H1 (cell line): ENCODE measurements at regions not wholly inside any gene's neighbourhood (a gene's known extent, or its start where the extent isn't known, plus 50 kb on each side); places are given as distances from the start of the nearest gene placed in this dataset.

ENCODE experiments used
- CTCF ChIA-PET: fragments of 300-600 bp; sonication (Branson Sonifier 250); formaldehyde crosslinking; loops from one replicate; lab custom pipeline; 2021; ENCODE audit not compliant: partially characterized antibody; lab: Charles Lee
- POLR2A ChIA-PET: fragments of 300-600 bp; sonication (Branson Sonifier 250); formaldehyde crosslinking; loops from one replicate; lab custom pipeline; 2021; ENCODE audit warnings: inconsistent platforms; ENCODE audit not compliant: partially characterized antibody; lab: Charles Lee
- DNase-seq, 2 experiments: peaks; one replicate each; pipeline versions ENCODE4 v3.0.0 to v3.0.0-alpha.2; 2010 to 2022; ENCODE audit warnings: low spot score in 2 of 2, low read depth in 1 of 2, mixed read lengths in 1 of 2
- FAIRE-seq: peaks from 2 replicates; lab custom pipeline; 2011; peaks lifted over from hg19 to GRCh38; lab: Jason Lieb, UNC
- H2AFZ ChIP-seq: 2 replicates; pipeline ENCODE4 v1.8.1; 2012; ENCODE audit warnings: low read length, inconsistent platforms
- H2AK5ac ChIP-seq: 2 replicates; pipeline ENCODE4 v1.6.1; 2013; ENCODE audit warnings: low read depth, low read length
- H2BK120ac ChIP-seq: replicated peaks from 2 replicates; pipeline ENCODE3; 2013; ENCODE audit warnings: low read depth, low read length, inconsistent platforms
- H2BK12ac ChIP-seq: 2 replicates; pipeline ENCODE4 v1.6.1; 2013; ENCODE audit warnings: low read depth, low read length
- H2BK15ac ChIP-seq: 2 replicates; pipeline ENCODE4 v1.6.1; 2013; ENCODE audit warnings: low read length
- H2BK20ac ChIP-seq: 2 replicates; pipeline ENCODE4 v1.6.1; 2013; ENCODE audit warnings: low read length
- H2BK5ac ChIP-seq: 2 replicates; pipeline ENCODE4 v1.6.1; 2013; ENCODE audit warnings: low read depth, low read length
- H3K14ac ChIP-seq: 2 replicates; pipeline ENCODE4 v1.6.1; 2013; ENCODE audit warnings: inconsistent platforms; ENCODE audit not compliant: insufficient read length
- H3K18ac ChIP-seq: 2 replicates; pipeline ENCODE4 v1.6.1; 2013; ENCODE audit warnings: low read length; ENCODE audit errors: extremely low read depth
- H3K23ac ChIP-seq: 2 replicates; pipeline ENCODE4 v1.6.1; 2013; ENCODE audit warnings: inconsistent platforms; ENCODE audit not compliant: insufficient read length
- H3K23me2 ChIP-seq: 2 replicates; pipeline ENCODE4 v1.6.1; 2013; ENCODE audit warnings: low read depth, low read length
- H3K27ac ChIP-seq: 2 replicates; pipeline ENCODE4 v1.6.1; 2011; ENCODE audit warnings: low read depth, low read length, inconsistent platforms
- H3K27me3 ChIP-seq, 4 experiments: replicated peaks in 1 of 4; 1 replicate in 1 of 4; 2 replicates in 3 of 4; pipeline versions ENCODE4 v1.6.1 to v1.8.1; 2011 to 2013; ENCODE audit warnings: low read length in 3 of 4, mild to moderate bottlenecking in 3 of 4, inconsistent platforms in 2 of 4, mixed read lengths in 2 of 4, moderate library complexity in 1 of 4; ENCODE audit not compliant: control insufficient read depth in 3 of 4, insufficient read depth in 3 of 4; ENCODE audit errors: extremely low read depth in 1 of 4
- H3K36me3 ChIP-seq, 4 experiments: 2 replicates each; pipeline versions ENCODE4 v1.6.1 to v1.8.1; 2011 to 2013; ENCODE audit warnings: mild to moderate bottlenecking in 4 of 4, low read length in 3 of 4, moderate library complexity in 2 of 4, control low read depth in 1 of 4, inconsistent platforms in 1 of 4; ENCODE audit not compliant: insufficient read depth in 4 of 4, control insufficient read depth in 2 of 4
- H3K4ac ChIP-seq: replicated peaks from 2 replicates; pipeline ENCODE3; 2013; ENCODE audit warnings: low read length, low read depth, mixed read lengths, inconsistent platforms; ENCODE audit not compliant: insufficient read length
- H3K4me1 ChIP-seq, 4 experiments: replicated peaks in 1 of 4; 1 replicate in 1 of 4; 2 replicates in 3 of 4; pipeline versions ENCODE4 v1.6.1 to v1.8.1; 2011 to 2013; ENCODE audit warnings: low read length in 3 of 4, inconsistent platforms in 2 of 4, mixed read lengths in 1 of 4; ENCODE audit not compliant: insufficient read depth in 4 of 4, control insufficient read depth in 3 of 4
- H3K4me2 ChIP-seq, 2 experiments: 2 replicates each; pipeline versions ENCODE4 v1.6.1 to v1.8.1; 2011 to 2013; ENCODE audit warnings: low read depth in 2 of 2, low read length in 2 of 2, control low read depth in 1 of 2, inconsistent platforms in 1 of 2, mild to moderate bottlenecking in 1 of 2; ENCODE audit not compliant: insufficient read depth in 1 of 2
- H3K4me3 ChIP-seq, 4 experiments: fragments of 200-600, 300-600 bp in 1 of 4; sonication (generic), shearing (Covaris generic), sonication (Bioruptor Twin) in 1 of 4; 2 replicates each; pipeline versions ENCODE4 v1.5.1 to v1.8.1; 2011 to 2016; ENCODE audit warnings: low read length in 4 of 4, low read depth in 3 of 4, control low read depth in 2 of 4, inconsistent platforms in 2 of 4, mild to moderate bottlenecking in 2 of 4, mixed read lengths in 1 of 4, moderate library complexity in 1 of 4; ENCODE audit not compliant: insufficient read depth in 2 of 4; ENCODE audit errors: extremely low read depth in 1 of 4
- H3K56ac ChIP-seq: replicated peaks from 2 replicates; pipeline ENCODE3; 2013; ENCODE audit warnings: low read depth, mild to moderate bottlenecking, mixed read lengths, low read length, inconsistent platforms; ENCODE audit not compliant: insufficient read length
- H3K79me1 ChIP-seq: 2 replicates; pipeline ENCODE4 v1.6.1; 2013; ENCODE audit warnings: low read depth, low read length, control low read depth
- H3K79me2 ChIP-seq, 2 experiments: 2 replicates each; pipeline versions ENCODE4 v1.6.1 to v1.8.1; 2012 to 2013; ENCODE audit warnings: low read length in 2 of 2, mild to moderate bottlenecking in 2 of 2, inconsistent platforms in 1 of 2; ENCODE audit not compliant: insufficient read depth in 2 of 2, control insufficient read depth in 1 of 2
- H3K9ac ChIP-seq, 4 experiments: replicated peaks in 1 of 4; 1 replicate in 1 of 4; 2 replicates in 3 of 4; pipeline versions ENCODE4 v1.6.1 to v1.8.1; 2011 to 2013; ENCODE audit warnings: low read depth in 3 of 4, low read length in 3 of 4, control low read depth in 2 of 4, mild to moderate bottlenecking in 2 of 4, moderate library complexity in 2 of 4, inconsistent platforms in 1 of 4; ENCODE audit errors: extremely low read depth in 1 of 4
- H3K9me3 ChIP-seq, 2 experiments: 2 replicates each; pipeline versions ENCODE4 v1.6.1 to v1.8.1; 2012 to 2013; ENCODE audit warnings: mild to moderate bottlenecking in 2 of 2, moderate library complexity in 2 of 2, control low read depth in 1 of 2, inconsistent platforms in 1 of 2, low read depth in 1 of 2, low read length in 1 of 2, mixed read lengths in 1 of 2; ENCODE audit not compliant: insufficient read depth in 2 of 2
- H4K20me1 ChIP-seq, 2 experiments: replicated peaks in 1 of 2; 2 replicates each; pipeline versions ENCODE3 to v1.8.1; 2011 to 2013; ENCODE audit warnings: inconsistent platforms in 2 of 2, low read length in 2 of 2, mild to moderate bottlenecking in 1 of 2; ENCODE audit not compliant: insufficient read depth in 2 of 2, control insufficient read depth in 1 of 2
- H4K5ac ChIP-seq: 2 replicates; pipeline ENCODE4 v1.6.1; 2013; ENCODE audit warnings: low read length, low read depth, mixed read lengths, inconsistent platforms; ENCODE audit not compliant: insufficient read length
- H4K8ac ChIP-seq: 2 replicates; pipeline ENCODE4 v1.8.0; 2013; ENCODE audit warnings: mild to moderate bottlenecking, moderate library complexity, low read length, inconsistent platforms; ENCODE audit not compliant: insufficient read depth; ENCODE audit errors: extremely low read depth
- H4K91ac ChIP-seq: replicated peaks from 2 replicates; pipeline ENCODE3; 2013; ENCODE audit warnings: low read length, mixed read lengths, inconsistent platforms; ENCODE audit not compliant: insufficient read length
- PHF8 ChIP-seq: fragments of 200-600 bp; sonication (generic); conservative IDR thresholded peaks from 2 replicates; pipeline ENCODE4 v1.7.1; 2012; ENCODE audit warnings: low read depth, mild to moderate bottlenecking, inconsistent platforms, low read length, moderate library complexity
- POLR2AphosphoS5 ChIP-seq: IDR thresholded peaks from 2 replicates; pipeline ENCODE4 v1.6.1; 2011; ENCODE audit warnings: low read depth, low read length
- RBBP5 ChIP-seq: IDR thresholded peaks from 2 replicates; pipeline ENCODE4 v1.7.1; 2012; ENCODE audit warnings: low read depth, mild to moderate bottlenecking, inconsistent platforms, low read length, moderate library complexity, borderline replicate concordance
- RNF2 ChIP-seq: fragments of 200-900, 300-1000 bp; sonication (generic); IDR thresholded peaks from 2 replicates; pipeline ENCODE4 v1.7.1; 2016; ENCODE audit warnings: borderline replicate concordance, low read depth, mild to moderate bottlenecking, antibody characterized with exemption, low read length; ENCODE audit not compliant: poor library complexity, severe bottlenecking; ENCODE audit errors: missing control alignments
- SIRT6 ChIP-seq: IDR thresholded peaks from one replicate; pipeline ENCODE4 v1.7.1; 2012; ENCODE audit warnings: low read length, inconsistent platforms
- SP4 ChIP-seq: IDR thresholded peaks from 2 replicates; pipeline ENCODE4 v1.6.1; 2012; ENCODE audit warnings: low read length, inconsistent platforms
- SUZ12 ChIP-seq: fragments of 200-600 bp; sonication (generic); IDR thresholded peaks from 2 replicates; pipeline ENCODE4 v1.6.1; 2012; ENCODE audit warnings: mild to moderate bottlenecking, inconsistent platforms, low read length, moderate library complexity, mixed read lengths
- TCF12 ChIP-seq: IDR thresholded peaks from 2 replicates; pipeline ENCODE4 v1.6.1; 2011; ENCODE audit warnings: low read depth, mild to moderate bottlenecking, low read length
- YY1 ChIP-seq: IDR thresholded peaks from 2 replicates; pipeline ENCODE4 v1.6.1; 2011; ENCODE audit warnings: low read depth, mild to moderate bottlenecking, low read length
- WGBS, 2 experiments: shearing (Covaris generic) in 1 of 2; methylation state at CpG; one replicate each; pipeline versions ENCODE4 v1.1.6 to v1.1.7; 2013 to 2015; ENCODE audit warnings: low lambda C conversion rate in 2 of 2, mixed read lengths in 2 of 2, inconsistent platforms in 1 of 2, low coverage in 1 of 2, missing lambda C conversion rate in 1 of 2; ENCODE audit not compliant: insufficient replicate concordance in 2 of 2, insufficient coverage in 1 of 2, insufficient read length in 1 of 2; ENCODE audit errors: extremely low coverage in 1 of 2, missing lambda C conversion rate in 1 of 2; 5-methylcytosine and 5-hydroxymethylcytosine counted together
- TF ChIP-seq, protein P1 (sequence below): IDR thresholded peaks from 2 replicates; pipeline ENCODE4 v1.6.1; 2012; ENCODE audit warnings: inconsistent platforms
- TF ChIP-seq, protein P2 (sequence below): IDR thresholded peaks from 2 replicates; pipeline ENCODE4 v1.6.1; 2012; ENCODE audit warnings: low read length, inconsistent platforms

DNA sequence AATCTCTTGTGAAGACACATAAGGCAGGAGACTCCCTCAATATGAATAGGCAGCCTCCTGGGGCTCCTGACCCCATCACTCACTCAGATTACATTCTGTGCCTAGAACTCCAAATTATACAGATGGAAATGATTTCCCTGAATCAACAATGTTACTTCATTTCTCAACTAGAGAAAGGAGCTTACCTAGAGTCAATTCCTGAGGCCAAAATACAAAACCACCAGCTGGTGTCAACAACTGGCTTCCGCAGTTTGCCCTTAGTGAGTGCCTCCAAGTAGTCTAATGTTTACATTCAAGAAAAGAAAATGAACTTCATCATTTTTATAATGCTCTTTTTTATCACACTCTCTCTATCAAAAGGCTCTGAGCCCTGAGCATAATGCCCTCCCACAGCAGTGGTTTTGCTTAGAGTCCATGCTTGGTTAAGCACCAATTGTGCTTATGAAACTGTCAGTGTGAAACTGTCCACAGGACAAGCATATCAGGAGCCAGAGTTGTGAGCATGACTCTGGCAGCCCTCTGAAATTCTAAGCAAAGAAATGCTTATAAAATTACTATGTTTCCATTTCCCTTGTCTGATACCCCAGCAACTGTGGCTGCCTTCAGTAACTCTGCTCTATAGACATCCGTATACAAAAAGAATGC, 305.7 kb upstream of the PKDCC start:
- ChIA-PET CTCF (interaction anchor here (1.2 kb wide), 2 partner anchors 8 to 34 kb away, joined by 3 read pairs; no protein-coding TSS in a partner anchor), POLR2A (no interaction called here)
- Histone ChIP-seq H3K4me2 (no peak overlapping the region), H3K9ac (peak overlapping the region in 1 of 4 experiments; percentile 34; a peak in 1 of 7 replicates), H4K20me1 (no peaks in the 10 kb centered on the region), H3K4me1 (no peaks in the 10 kb centered on the region), H2BK12ac (no peak overlapping the region), H2BK20ac (no peak overlapping the region), H3K9me3 (peaks cover 5 to 8% of the 10 kb centered on the region in 2 experiments; a peak in 3 of 4 replicates), H3K79me2 (no peaks in the 10 kb centered on the region), H4K8ac (no peak overlapping the region), H4K91ac (no peak overlapping the region), H3K79me1 (no peaks in the 10 kb centered on the region), H3K18ac (no peak overlapping the region), H2BK120ac (no peak overlapping the region), H2BK15ac (no peak overlapping the region), H2AFZ (no peak overlapping the region), H3K36me3 (no peaks in the 10 kb centered on the region), H2BK5ac (no peak overlapping the region), H3K4me3 (no peak overlapping the region), H3K23ac (no peak overlapping the region), H3K14ac (no peak overlapping the region), H3K4ac (no peak overlapping the region), H3K23me2 (no peaks in the 10 kb centered on the region), H3K27me3 (no peaks in the 10 kb centered on the region), H3K27ac (no peak overlapping the region), H2AK5ac (no peak overlapping the region), H3K56ac (no peak overlapping the region), H4K5ac (no peak overlapping the region)
- no peak for DNase-seq
- FAIRE-seq: no peak
- WGBS, 2 experiments: 91% methylated on average over 2 of the region's 2 CpGs; no CpG with 5 or more reads in 1 of the 2 experiments
- TF ChIP-seq SUZ12 (no peak), SP4 (no peak), SIRT6 (no peak), RNF2 (no peak), PHF8 (no peak), YY1 (no peak), RBBP5 (no peak), TCF12 (no peak), POLR2AphosphoS5 (no peak)
- TF ChIP-seq, protein P1, sequence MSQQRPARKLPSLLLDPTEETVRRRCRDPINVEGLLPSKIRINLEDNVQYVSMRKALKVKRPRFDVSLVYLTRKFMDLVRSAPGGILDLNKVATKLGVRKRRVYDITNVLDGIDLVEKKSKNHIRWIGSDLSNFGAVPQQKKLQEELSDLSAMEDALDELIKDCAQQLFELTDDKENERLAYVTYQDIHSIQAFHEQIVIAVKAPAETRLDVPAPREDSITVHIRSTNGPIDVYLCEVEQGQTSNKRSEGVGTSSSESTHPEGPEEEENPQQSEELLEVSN: no peak
- TF ChIP-seq, protein P2, sequence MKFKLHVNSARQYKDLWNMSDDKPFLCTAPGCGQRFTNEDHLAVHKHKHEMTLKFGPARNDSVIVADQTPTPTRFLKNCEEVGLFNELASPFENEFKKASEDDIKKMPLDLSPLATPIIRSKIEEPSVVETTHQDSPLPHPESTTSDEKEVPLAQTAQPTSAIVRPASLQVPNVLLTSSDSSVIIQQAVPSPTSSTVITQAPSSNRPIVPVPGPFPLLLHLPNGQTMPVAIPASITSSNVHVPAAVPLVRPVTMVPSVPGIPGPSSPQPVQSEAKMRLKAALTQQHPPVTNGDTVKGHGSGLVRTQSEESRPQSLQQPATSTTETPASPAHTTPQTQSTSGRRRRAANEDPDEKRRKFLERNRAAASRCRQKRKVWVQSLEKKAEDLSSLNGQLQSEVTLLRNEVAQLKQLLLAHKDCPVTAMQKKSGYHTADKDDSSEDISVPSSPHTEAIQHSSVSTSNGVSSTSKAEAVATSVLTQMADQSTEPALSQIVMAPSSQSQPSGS: no peak
